GM19468 (cell line): ENCODE measurements at regions not wholly inside any gene's neighbourhood (a gene's known extent, or its start where the extent isn't known, plus 50 kb on each side); places are given as distances from the start of the nearest gene placed in this dataset.
"Not testable (repeated sequence)": the region's sequence is repeated elsewhere in the genome, so short reads cannot be mapped to it uniquely, and the experiment has no call there.

Source experiments
- ATAC-seq: cut with Tn5 transposase; IDR thresholded peaks from one replicate; pipeline ENCODE4 v1.9.1; 2021; ENCODE audit warnings: mild to moderate bottlenecking, moderate library complexity, moderate number of reproducible peaks; ENCODE audit not compliant: unreplicated experiment; ENCODE audit errors: extremely low read depth

DNA sequence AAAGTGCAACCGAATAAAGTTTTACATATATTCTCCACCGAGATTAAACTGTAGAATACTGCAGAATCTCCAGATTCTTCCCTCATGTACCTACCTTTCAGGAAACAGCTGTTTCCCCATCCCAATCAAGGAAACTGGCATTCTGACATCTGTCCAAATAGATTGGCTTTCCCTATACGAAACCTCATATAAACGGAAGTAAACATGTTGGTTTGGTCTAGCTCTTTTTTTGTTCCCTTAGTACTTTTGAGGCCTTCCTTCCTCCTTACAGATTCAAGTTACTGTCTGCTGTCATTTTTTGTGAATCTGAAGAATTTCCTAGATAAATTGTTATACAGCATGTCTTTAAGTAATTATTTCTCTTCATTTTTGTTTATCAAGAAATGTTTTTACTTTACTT lies 554.6 kb downstream of the RPIA start:
- not testable (repeated sequence) for ATAC-seq

DNA sequence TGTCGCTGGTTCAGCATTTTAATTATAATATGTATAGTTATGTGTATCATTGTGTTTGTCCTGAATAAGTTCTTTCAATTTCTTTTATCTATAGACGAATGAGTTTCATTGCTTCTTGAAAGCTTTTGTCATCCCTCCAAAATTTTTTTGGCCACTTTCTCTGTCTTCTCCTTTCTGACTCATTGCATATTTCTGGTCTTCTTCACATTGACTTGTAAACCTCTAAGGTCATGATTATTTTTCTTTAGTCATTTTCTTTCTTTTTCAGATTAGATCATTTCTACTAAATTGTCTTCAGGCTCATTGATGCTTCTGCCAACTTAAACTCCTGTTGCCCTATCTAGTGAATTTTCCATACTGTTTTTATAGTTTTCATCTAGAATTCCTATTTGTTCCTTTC lies 555.1 kb downstream of the RPIA start:
- ATAC-seq: not testable (repeated sequence)

DNA sequence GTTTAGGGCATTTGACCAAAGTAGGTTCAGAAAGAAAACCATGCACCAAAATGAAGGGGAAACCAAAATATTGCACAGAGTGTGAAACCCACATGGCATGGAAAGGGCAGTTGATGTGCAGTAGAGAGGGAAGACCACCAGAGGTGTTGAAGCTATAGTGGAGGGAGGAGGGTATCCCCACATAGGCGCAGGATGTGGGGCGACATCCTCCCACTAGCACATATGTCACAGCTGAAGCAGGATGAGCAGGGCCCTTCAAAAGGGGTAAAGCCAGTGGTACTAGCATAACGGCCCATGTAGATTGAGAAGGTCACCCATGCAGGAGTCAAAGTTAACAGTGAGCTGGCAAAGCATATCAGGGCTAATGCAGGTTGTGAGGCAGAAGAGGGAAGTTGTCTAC lies 563.5 kb downstream of the RPIA start:
- not testable (repeated sequence) for ATAC-seq

DNA sequence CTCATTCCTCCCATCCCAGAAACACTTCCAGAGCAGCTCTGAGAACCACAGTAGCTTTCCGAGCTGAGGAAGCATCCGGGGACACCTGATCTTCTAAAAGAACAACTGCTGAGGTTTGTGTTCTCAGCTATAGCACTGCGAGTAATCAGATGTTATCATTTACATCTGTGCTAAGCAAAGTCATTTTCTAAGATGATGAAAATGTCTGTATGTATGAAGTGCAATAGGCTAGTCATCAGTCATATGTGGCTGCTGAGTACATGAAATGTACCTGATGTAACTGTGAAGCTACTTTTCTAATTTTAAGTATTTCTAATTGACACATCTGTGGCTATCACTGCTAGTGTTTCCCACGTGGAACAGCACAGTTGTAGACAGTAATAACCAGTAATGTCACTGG lies 582.0 kb downstream of the RPIA start:
- ATAC-seq: not testable (repeated sequence)

DNA sequence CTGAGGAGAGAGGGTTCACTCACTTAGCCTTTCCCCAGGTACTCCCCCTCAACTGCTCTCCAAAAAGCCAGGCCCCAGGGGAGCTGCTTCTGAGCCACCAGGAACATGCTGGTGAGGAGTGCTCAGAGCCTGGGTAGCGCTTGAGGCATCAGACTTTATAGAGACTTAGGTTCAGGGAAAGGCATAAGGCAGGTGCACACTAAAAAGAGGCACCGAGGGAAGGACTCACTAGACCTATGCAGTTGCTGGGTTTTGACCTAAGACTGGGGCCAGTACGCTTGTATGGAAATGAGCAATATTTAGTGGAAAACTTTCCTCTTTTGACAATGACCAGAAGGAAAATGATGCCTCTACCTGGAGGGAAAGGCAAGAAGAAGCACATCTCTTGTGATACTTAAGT lies 589.1 kb downstream of the RPIA start:
- not testable (repeated sequence) for ATAC-seq

DNA sequence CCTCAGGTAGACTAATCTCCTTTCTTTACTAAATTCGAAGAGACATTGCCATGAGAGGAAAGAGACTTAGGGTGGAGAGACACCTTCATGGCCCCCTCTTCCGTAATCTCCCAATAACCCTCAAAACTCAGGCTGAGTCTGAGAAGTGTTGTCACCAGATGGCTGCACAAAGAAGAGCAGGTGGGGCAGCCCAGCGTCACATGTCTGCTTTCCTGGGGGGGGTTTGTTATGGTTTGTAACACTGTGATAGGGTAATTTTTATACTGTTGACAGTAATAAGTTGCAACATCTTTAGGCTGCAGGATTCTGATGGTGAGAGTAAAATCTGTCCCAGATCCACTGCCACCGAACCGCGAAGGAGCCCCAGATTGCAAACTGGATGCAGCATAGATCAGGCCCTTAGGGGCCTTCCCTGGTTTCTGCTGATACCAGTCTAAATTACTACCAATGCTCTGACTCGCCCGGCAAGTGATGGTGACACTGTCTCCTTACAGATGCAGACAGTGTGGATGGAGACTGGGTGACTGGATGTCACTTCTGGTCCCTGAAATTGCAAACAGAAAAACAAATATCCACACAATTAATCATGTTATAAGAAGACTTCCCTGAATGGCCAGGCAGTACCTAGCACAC lies 595.1 kb downstream of the RPIA start:
- not testable (repeated sequence) for ATAC-seq

DNA sequence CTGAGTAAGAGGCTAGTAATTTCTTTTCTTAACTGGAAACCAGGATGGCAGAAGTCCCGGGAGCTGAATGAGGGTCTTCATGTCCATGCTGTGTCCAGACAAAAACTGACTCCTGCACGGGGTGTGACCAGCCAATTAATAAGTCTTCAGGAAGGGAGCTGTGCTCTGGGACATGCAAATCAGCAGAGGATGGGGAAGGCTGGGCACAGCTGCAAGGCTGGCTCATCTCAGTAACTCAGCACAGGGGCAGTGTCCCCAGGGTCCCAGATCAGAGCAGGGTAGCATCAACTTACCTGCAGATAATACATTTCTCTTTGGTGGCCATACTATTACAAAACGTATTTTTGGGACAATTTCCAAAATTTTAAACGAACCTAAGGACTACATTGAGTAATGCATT lies 595.6 kb downstream of the RPIA start:
- not testable (repeated sequence) for ATAC-seq

DNA sequence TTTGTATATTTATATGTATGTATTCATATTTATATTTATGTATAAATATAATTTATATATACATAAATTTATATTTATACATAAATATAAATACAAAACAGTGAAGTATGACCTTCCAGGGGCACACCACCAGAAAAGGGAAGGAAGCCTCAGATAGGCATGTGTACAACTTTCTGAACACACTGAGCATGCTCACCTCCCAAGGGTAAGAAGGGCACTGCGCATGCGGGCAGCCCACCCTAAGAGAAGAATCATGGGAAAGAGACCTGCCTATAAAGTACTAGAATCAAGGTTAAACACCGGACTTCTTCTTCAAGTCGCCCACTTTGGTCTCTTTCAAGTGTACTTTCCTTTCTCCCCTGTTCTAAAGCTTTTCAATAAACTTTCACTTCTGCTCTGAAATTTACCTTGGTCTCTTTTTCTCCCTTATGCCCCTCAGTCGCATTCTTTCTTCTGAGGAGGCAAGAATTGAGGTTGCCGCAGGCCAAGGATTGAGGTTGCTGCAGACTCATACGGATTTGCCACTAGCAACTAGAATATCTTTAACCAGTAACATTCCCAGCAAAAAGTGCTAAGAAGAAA lies 600.3 kb downstream of the RPIA start:
- ATAC-seq: not testable (repeated sequence)

DNA sequence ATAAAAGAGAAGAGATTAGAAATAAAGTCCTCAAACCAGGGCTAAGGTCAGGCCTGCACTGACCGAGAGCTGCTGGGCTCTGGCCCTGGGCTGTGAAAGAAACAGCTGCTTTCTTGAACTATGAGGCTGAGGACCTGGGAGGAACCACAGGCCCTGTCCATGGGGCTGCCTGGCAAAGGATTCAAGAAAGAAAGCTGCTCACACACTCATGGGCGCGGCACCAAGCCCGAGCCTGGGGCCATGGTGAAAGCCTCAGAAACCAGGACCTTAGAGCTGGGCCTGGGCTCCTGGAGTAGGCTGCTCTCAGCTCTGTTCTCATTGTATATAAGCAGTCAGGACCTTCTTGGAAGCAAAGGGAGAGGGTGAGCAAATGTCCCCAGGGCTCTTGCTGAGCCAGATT lies 601.9 kb downstream of the RPIA start:
- ATAC-seq: not testable (repeated sequence)

DNA sequence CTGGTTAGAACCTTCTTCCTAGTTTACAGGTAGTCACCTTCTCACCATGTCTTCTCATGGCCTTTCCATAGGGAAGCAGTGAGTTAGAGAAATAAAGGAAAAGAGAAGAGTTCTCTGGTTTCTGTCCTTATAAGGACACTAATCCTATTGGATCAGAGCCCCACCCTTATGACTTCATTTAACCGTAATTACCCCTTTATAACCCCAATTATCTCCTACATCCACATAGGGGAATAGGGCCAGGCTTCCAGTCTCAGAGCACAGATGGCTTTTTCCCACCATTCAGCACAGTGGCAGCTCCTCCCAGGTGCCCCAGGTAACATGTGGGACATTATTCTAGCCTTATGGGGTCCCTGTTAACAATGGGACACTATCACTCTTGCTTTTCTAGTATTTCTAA lies 602.9 kb downstream of the RPIA start:
- ATAC-seq: not testable (repeated sequence)

DNA sequence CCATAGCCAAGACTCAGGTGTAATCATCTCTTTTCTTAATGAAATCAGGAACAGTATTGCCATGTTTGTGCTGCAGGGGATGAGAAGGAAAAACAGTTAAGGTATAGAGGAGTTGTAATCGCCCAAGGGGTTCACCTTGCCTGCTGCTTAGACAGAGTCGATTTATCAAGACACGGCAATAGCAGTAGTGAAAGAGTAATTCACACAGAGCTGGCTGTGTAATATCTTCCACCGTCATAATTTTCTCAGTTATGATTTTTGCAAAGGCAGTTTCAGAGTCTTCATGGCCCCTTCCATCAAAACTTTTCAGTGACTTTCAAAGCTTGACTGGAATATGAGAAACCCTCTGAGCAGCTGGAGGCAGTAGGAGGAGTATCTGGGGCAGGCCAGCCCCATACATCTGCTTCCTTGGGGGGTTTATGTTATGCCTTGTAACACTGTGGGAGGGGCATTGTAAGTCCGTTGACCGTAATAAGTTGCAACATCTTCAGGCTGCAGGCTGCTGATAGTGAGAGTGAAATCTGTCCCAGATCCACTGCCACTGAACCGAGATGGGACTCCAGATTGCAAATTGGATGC lies 605.4 kb downstream of the RPIA start:
- not testable (repeated sequence) for ATAC-seq

DNA sequence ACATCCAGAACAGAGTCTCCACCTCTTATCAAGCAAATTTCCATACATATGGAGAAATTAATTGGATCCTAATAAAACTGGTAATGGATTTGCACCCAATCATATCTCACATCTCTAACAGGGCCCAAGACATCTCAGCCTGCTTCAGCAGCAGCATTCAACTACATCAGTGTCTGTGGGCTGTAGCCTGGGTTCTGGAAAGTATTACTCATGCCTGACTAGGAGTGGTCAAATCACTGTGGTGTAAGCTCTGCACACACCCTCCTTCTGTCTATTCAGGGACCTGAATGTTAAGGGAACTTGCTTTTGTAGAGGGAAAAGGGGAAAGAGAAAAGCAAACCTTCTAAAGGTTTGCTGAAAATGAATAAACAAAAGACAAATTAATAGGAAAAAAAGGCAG lies 607.7 kb downstream of the RPIA start:
- not testable (repeated sequence) for ATAC-seq

DNA sequence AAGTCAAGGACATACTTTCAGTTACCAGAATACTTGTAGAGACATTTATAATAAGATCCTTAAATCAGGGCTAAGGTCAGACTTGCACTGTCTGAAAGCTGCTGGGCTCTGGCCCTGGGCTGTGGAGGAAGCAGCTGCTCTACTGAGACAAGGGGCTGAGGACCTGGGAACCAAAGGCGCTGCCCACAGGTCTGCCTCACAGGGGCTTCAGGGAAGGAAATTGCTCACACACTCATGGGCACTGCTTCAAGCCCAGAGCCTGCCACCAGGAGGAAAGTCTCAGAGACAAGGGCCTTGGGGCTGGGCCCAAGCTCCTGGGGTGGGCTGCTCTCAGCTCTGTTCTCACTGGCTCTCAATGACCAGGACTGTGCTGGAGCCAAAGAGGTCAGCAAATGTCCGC lies 614.1 kb downstream of the RPIA start:
- not testable (repeated sequence) for ATAC-seq

DNA sequence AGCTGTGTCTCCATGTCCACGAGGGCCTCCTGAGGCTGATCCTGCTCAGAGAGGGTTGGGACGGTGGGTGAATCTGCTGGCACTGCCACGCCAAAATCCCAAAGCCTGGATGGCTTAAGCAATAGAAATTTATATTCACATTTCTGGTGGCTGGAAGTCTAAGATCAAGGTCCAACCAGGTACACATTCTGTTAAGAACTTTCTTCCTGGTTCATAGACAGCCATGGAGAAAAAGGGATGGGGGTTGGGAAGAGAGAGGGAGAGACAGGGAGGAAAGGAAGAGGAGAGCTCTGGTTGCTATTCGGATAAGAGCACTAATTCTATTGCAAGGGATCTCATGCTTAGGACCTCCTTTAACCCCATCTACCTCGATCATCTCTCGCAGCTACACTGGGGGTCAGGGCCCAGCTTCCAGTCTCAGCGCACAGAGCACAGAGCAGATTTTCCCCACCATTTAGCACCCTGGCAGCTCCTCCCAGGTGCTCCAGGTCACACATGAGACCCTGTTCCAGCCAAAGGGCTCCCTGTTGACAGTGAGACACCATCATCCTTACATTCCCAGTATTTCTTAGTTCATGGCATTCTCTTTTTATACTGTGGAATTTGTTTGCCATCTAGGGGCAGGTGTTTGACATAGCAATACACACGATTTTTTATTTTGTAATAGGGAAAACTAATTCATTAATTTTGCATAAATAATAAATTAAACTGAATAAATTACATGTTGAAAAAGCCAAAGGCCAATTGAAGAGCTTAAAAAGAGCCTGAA lies 615.6 kb downstream of the RPIA start:
- ATAC-seq: not testable (repeated sequence)

DNA sequence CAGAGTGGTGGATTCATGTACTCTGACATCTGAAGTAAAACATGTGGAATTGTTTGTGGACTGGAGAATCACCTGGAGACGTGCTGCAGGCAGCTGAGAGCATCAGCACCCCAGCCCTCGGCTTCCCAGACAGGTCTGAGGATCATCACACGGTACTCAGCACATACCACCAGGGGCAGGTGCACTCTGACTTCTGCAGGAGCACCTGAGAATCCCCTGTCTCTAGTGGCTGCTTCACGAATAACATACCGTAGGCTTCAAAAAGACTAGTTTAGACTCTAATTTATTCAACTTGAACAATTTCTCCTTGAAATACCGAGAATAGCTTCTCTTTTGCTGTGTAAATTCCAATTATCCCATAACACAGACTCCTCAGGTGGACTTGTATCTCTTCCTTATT lies 627.5 kb downstream of the RPIA start:
- not testable (repeated sequence) for ATAC-seq

DNA sequence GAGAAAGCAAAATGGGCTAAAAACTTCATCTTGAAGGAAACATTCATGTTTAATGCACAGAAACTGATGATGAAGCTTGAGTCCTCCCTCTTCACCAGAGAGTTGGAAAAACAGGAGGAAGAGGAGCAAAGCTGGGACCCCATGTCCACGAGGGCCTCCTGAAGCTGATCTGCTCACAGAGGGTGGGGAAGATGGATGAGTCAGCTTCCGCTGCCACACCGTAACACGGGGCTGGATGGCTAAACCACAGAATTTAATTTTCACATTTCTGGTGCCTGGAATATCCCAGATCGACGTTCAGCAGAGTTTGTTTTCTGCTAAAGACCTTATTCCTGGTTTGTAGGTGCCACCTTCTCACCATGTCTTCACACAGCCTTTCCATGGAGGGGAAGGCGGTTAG lies 634.4 kb downstream of the RPIA start:
- not testable (repeated sequence) for ATAC-seq

DNA sequence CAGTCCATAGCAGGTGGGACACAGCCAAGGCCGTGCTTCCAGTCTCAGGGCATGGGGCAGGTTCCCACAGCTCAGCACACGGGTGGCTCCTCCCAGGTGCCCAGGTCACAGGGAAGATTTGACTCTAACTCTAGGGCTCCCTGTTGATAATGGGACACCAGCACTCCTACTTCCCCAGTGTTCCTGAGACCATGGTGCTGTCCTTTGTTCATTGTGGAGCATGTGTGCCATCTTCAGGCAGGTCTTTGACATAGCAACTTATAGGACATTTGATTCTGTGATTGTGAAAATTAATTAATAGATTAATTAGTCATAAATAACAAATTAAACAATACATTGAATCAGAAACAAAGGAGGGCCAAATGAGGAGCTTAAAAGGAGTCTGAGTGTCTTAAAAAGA lies 635.0 kb downstream of the RPIA start:
- ATAC-seq: not testable (repeated sequence)

DNA sequence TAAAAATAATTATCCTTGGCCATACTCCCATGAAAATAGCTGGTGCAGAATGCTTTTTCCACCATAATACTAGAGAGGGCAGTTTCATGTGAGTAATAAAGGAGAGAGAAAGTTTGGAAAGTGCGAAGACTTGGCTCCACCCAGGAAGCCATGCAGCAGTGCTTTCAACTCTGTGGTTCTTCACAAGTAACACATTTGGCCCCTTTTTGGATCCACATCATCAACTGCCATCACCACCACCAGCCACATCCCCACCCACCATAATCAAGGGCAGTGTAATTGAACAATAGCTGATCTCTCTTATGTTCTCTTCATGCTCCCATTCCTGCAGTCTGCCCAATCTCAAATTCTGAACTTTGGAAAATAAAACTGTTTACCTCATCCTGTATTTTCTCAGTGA lies 637.3 kb downstream of the RPIA start:
- not testable (repeated sequence) for ATAC-seq
